ENCODE measurements at regions not wholly inside any gene's neighbourhood (a gene's known extent, or its start where the extent isn't known, plus 50 kb on each side); places are given as distances from the start of the nearest gene placed in this dataset.

DNA sequence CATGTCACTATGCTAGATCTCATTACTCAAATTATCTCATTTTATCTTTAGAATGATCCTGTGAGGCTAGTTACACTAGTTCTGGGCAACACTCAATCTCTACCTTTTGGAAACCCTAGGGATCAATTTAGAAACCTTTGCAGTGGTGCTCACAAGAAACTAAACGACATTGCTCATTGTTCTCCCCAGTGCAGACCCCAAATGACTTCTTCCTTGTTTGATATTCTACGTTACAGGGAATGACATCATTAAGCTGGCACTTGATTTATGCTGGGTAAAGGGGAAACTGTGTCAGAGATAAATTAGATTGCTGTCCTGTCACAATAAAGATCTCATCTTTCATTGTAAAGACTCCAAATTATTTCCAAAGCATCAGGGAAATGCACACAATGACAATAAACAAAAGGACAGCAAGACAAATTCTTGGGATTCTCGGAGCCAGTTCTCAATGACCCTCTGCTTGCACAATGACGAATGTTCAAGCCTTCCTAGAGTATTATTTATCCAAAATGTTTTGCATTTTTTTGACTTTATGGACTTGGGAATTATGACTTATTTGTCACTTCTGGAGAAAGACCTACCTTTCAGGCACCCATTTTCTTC lies 1121.8 kb upstream of the TENM4 start:
- TF ChIP-seq, protein P1, sequence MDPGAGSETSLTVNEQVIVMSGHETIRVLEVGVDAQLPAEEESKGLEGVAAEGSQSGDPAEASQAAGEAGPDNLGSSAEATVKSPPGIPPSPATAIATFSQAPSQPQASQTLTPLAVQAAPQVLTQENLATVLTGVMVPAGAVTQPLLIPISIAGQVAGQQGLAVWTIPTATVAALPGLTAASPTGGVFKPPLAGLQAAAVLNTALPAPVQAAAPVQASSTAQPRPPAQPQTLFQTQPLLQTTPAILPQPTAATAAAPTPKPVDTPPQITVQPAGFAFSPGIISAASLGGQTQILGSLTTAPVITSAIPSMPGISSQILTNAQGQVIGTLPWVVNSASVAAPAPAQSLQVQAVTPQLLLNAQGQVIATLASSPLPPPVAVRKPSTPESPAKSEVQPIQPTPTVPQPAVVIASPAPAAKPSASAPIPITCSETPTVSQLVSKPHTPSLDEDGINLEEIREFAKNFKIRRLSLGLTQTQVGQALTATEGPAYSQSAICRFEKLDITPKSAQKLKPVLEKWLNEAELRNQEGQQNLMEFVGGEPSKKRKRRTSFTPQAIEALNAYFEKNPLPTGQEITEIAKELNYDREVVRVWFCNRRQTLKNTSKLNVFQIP (CRISPR knock-in tag; IDR thresholded peaks at IDR 0.05; ENCODE audit: borderline replicate concordance, low read depth), result no peak
- TF ChIP-seq, protein P2, sequence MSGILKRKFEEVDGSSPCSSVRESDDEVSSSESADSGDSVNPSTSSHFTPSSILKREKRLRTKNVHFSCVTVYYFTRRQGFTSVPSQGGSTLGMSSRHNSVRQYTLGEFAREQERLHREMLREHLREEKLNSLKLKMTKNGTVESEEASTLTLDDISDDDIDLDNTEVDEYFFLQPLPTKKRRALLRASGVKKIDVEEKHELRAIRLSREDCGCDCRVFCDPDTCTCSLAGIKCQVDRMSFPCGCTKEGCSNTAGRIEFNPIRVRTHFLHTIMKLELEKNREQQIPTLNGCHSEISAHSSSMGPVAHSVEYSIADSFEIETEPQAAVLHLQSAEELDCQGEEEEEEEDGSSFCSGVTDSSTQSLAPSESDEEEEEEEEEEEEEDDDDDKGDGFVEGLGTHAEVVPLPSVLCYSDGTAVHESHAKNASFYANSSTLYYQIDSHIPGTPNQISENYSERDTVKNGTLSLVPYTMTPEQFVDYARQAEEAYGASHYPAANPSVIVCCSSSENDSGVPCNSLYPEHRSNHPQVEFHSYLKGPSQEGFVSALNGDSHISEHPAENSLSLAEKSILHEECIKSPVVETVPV (CRISPR knock-in tag; IDR thresholded peaks at IDR 0.05), result no peak
- TF ChIP-seq ZNF565 (CRISPR knock-in tag; conservative IDR thresholded peaks at IDR 0.05; ENCODE audit: low read depth), result no peak
- ATAC-seq, result no peak

DNA sequence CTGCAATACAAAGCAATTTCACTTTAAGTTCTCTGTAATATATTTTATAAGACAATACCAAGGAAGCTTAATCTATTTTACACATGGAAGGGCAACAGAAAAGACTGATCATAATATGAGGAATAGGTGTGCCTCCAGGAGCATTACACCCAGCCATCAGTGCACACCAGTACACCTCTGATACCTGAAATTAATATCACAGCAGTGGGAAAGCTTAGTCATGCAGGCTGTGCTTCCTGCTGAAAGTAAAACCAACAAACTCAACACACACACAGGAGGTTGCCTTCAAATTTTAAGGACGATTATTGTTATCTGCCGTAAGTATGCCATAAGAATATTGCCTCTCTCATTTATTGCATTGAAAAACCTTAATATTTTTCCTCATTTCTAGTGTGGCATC lies 1119.1 kb upstream of the TENM4 start:
- TF ChIP-seq ESRRG (CRISPR knock-in tag; IDR thresholded peaks at IDR 0.05) (no peak), ZC3H10 (CRISPR knock-in tag; IDR thresholded peaks at IDR 0.05) (no peak), BACH2 (CRISPR knock-in tag; IDR thresholded peaks at IDR 0.05; ENCODE audit: borderline replicate concordance) (no peak), SNAI2 (CRISPR knock-in tag; IDR thresholded peaks at IDR 0.05) (no peak), GLIS3 (CRISPR knock-in tag; IDR thresholded peaks at IDR 0.05) (no peak), CSDC2 (CRISPR knock-in tag; IDR thresholded peaks at IDR 0.05) (no peak)
- TF ChIP-seq, protein P3, sequence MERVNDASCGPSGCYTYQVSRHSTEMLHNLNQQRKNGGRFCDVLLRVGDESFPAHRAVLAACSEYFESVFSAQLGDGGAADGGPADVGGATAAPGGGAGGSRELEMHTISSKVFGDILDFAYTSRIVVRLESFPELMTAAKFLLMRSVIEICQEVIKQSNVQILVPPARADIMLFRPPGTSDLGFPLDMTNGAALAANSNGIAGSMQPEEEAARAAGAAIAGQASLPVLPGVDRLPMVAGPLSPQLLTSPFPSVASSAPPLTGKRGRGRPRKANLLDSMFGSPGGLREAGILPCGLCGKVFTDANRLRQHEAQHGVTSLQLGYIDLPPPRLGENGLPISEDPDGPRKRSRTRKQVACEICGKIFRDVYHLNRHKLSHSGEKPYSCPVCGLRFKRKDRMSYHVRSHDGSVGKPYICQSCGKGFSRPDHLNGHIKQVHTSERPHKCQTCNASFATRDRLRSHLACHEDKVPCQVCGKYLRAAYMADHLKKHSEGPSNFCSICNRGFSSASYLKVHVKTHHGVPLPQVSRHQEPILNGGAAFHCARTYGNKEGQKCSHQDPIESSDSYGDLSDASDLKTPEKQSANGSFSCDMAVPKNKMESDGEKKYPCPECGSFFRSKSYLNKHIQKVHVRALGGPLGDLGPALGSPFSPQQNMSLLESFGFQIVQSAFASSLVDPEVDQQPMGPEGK (CRISPR knock-in tag; IDR thresholded peaks at IDR 0.05; ENCODE audit: borderline replicate concordance), result no peak
- TF ChIP-seq, protein P2 (CRISPR knock-in tag; IDR thresholded peaks at IDR 0.05), result no peak
- no peak for ATAC-seq

- ATAC-seq, result no peak
- TF ChIP-seq OSR1 (CRISPR knock-in tag; IDR thresholded peaks at IDR 0.05), result no peak
- TF ChIP-seq TCF4 (CRISPR knock-in tag; IDR thresholded peaks at IDR 0.05; ENCODE audit: borderline replicate concordance), result no peak
- TF ChIP-seq, protein P1 (CRISPR knock-in tag; IDR thresholded peaks at IDR 0.05; ENCODE audit: borderline replicate concordance, low read depth), result no peak
- TF ChIP-seq CSDC2 (CRISPR knock-in tag; IDR thresholded peaks at IDR 0.05), result no peak
- TF ChIP-seq, protein P2 (CRISPR knock-in tag; IDR thresholded peaks at IDR 0.05), result no peak
- no peak for TF ChIP-seq ARNTL (CRISPR knock-in tag; IDR thresholded peaks at IDR 0.05; ENCODE audit: borderline replicate concordance, low read depth)
- TF ChIP-seq, protein P3 (CRISPR knock-in tag; IDR thresholded peaks at IDR 0.05; ENCODE audit: borderline replicate concordance), result no peak
- no peak for TF ChIP-seq ISL1 (CRISPR knock-in tag; IDR thresholded peaks at IDR 0.05)
- no peak for TF ChIP-seq ESRRG (CRISPR knock-in tag; IDR thresholded peaks at IDR 0.05)
- TF ChIP-seq ZFP3 (CRISPR knock-in tag; IDR thresholded peaks at IDR 0.05), result no peak
- TF ChIP-seq SNAI2 (CRISPR knock-in tag; IDR thresholded peaks at IDR 0.05), result no peak
- no peak for TF ChIP-seq ZNF8 (CRISPR knock-in tag; IDR thresholded peaks at IDR 0.05)
- TF ChIP-seq RARB (CRISPR knock-in tag; IDR thresholded peaks at IDR 0.05), result no peak
Observed at GRCh38 chr11:80553565-80553964, 1112.7 kb upstream of the TENM4 start.

All from SK-N-SH treated with all-trans-retinoic acid at 6 μM for 48 hours (cell line).